ENCODE measurements at regions not wholly inside any gene's neighbourhood (a gene's known extent, or its start where the extent isn't known, plus 50 kb on each side); places are given as distances from the start of the nearest gene placed in this dataset.

- H3K79me2 ChIP-seq (replicated peaks; ENCODE audit: insufficient read depth, low read length), result no peaks in the 10 kb centered on the region
- no peaks in the 10 kb centered on the region for H3K27me3 ChIP-seq (ENCODE audit: insufficient read depth, low read depth, low read length)
- no peak overlapping the region for H3K27ac ChIP-seq (ENCODE audit: low read length)
- H2AFZ ChIP-seq (ENCODE audit: low read depth, low read length), result no peak overlapping the region
- H3K9me2 ChIP-seq (ENCODE audit: insufficient read depth, low read length), result no peaks in the 10 kb centered on the region
- no peaks in the 10 kb centered on the region for H3K9me3 ChIP-seq (ENCODE audit: low read length)
- H3K4me2 ChIP-seq (ENCODE audit: low read length), result no peak overlapping the region
- H3F3A ChIP-seq (ENCODE audit: insufficient read depth, low read length, poor library complexity, severe bottlenecking), result no peaks in the 10 kb centered on the region
- no peak overlapping the region for H3K9ac ChIP-seq (ENCODE audit: low read length)
- H3K4me3 ChIP-seq (ENCODE audit: low read length), result no peak overlapping the region
- no peaks in the 10 kb centered on the region for H3K36me3 ChIP-seq (ENCODE audit: insufficient read depth, low read length)
- H4K20me1 ChIP-seq (ENCODE audit: insufficient read depth), result no peaks in the 10 kb centered on the region
- TF ChIP-seq REST (IDR thresholded peaks at IDR 0.05; ENCODE audit: borderline replicate concordance), result no peak
These were observed 155.3 kb upstream of the PPP1R26 start for GRCh38 chr9:135324329-135324728.

GRCh38 chr9:135326141-135326540 is 153.4 kb upstream of the PPP1R26 start:
- Histone ChIP-seq H3K36me3 (ENCODE audit: insufficient read depth, low read length) (no peaks in the 10 kb centered on the region), H3K27me3 (ENCODE audit: insufficient read depth, low read depth, low read length) (no peaks in the 10 kb centered on the region), H3K9me3 (ENCODE audit: low read length) (no peaks in the 10 kb centered on the region), H4K20me1 (ENCODE audit: insufficient read depth) (no peaks in the 10 kb centered on the region), H3K4me3 (ENCODE audit: low read length) (no peak overlapping the region), H3K9ac (ENCODE audit: low read length) (no peak overlapping the region), H3F3A (ENCODE audit: insufficient read depth, low read length, poor library complexity, severe bottlenecking) (no peaks in the 10 kb centered on the region), H3K4me2 (ENCODE audit: low read length) (no peak overlapping the region), H3K9me2 (ENCODE audit: insufficient read depth, low read length) (no peaks in the 10 kb centered on the region), H3K79me2 (replicated peaks; ENCODE audit: insufficient read depth, low read length) (no peaks in the 10 kb centered on the region), H3K27ac (ENCODE audit: low read length) (no peak overlapping the region), H2AFZ (ENCODE audit: low read depth, low read length) (no peak overlapping the region)
- no peak for TF ChIP-seq RAD21 (conservative IDR thresholded peaks at IDR 0.05)
- TF ChIP-seq SMC3 (conservative IDR thresholded peaks at IDR 0.05; ENCODE audit: poor library complexity), result no peak
- TF ChIP-seq EZH2 (IDR thresholded peaks at IDR 0.05; ENCODE audit: borderline replicate concordance, insufficient read depth, low read length, poor library complexity, severe bottlenecking), result no peak
- no peak for TF ChIP-seq TAF1 (IDR thresholded peaks at IDR 0.05; ENCODE audit: low read depth)

GRCh38 chr9:135326633-135327152 is 152.9 kb upstream of the PPP1R26 start:
- H2AFZ ChIP-seq (ENCODE audit: low read depth, low read length), result no peak overlapping the region
- no peak overlapping the region for H3K4me3 ChIP-seq (ENCODE audit: low read length)
- TF ChIP-seq TAF1 (IDR thresholded peaks at IDR 0.05; ENCODE audit: low read depth), result no peak
- TF ChIP-seq MXI1 (conservative IDR thresholded peaks at IDR 0.05; ENCODE audit: poor library complexity, severe bottlenecking), result no peak
- no peak for TF ChIP-seq RAD21 (conservative IDR thresholded peaks at IDR 0.05)
- no peak for TF ChIP-seq EP300 (conservative IDR thresholded peaks at IDR 0.05; ENCODE audit: poor library complexity, severe bottlenecking)
- no peak for TF ChIP-seq CTCF (IDR thresholded peaks at IDR 0.05; ENCODE audit: poor library complexity, severe bottlenecking)
- no peak for TF ChIP-seq SMC3 (conservative IDR thresholded peaks at IDR 0.05; ENCODE audit: poor library complexity)
- no peak for TF ChIP-seq POLR2AphosphoS5 (IDR thresholded peaks at IDR 0.05)
- TF ChIP-seq EZH2 (IDR thresholded peaks at IDR 0.05; ENCODE audit: borderline replicate concordance, insufficient read depth, low read length, poor library complexity, severe bottlenecking), result no peak
- H3K27me3 ChIP-seq (ENCODE audit: insufficient read depth, low read depth, low read length), result no peaks in the 10 kb centered on the region
- H3K36me3 ChIP-seq (ENCODE audit: insufficient read depth, low read length), result no peaks in the 10 kb centered on the region
- no peaks in the 10 kb centered on the region for H3K9me2 ChIP-seq (ENCODE audit: insufficient read depth, low read length)
- no peaks in the 10 kb centered on the region for H3K79me2 ChIP-seq (replicated peaks; ENCODE audit: insufficient read depth, low read length)
- H3K9me3 ChIP-seq (ENCODE audit: low read length), result no peaks in the 10 kb centered on the region
- no peak overlapping the region for H3K27ac ChIP-seq (ENCODE audit: low read length)
- no peak overlapping the region for H3K4me2 ChIP-seq (ENCODE audit: low read length)
- no peak overlapping the region for H3K9ac ChIP-seq (ENCODE audit: low read length)
- H3F3A ChIP-seq (ENCODE audit: insufficient read depth, low read length, poor library complexity, severe bottlenecking), result no peaks in the 10 kb centered on the region
- H4K20me1 ChIP-seq (ENCODE audit: insufficient read depth), result no peaks in the 10 kb centered on the region
